ENCODE measurements at regions not wholly inside any gene's neighbourhood (a gene's known extent, or its start where the extent isn't known, plus 50 kb on each side); places are given as distances from the start of the nearest gene placed in this dataset.

- Mint-ChIP-seq H3K36me3 (no peaks in the 10 kb centered on the region), H3K4me3 (no peak overlapping the region), H3K27ac (no peak overlapping the region), H3K9me3 (peaks cover 12% of the 10 kb centered on the region), H3K27me3 (ENCODE audit: low read depth) (peaks cover 16% of the 10 kb centered on the region), H3K4me1 (no peaks in the 10 kb centered on the region)
- no peak for TF ChIP-seq CTCF (IDR thresholded peaks at IDR 0.05; ENCODE audit: unreplicated experiment)
- no peak for DNase-seq (ENCODE audit: low spot score in 2 of 2, unreplicated experiment in 2 of 2)
These were observed 230.8 kb upstream of the CST7 start for GRCh38 chr20:24718277-24718676.

- no peaks in the 10 kb centered on the region for H3K4me1 Mint-ChIP-seq
- peaks cover 17% of the 10 kb centered on the region for H3K27me3 Mint-ChIP-seq (ENCODE audit: low read depth)
- DNase-seq (ENCODE audit: low spot score in 2 of 2, unreplicated experiment in 2 of 2) = no peak
- H3K36me3 Mint-ChIP-seq = no peaks in the 10 kb centered on the region
- TF ChIP-seq CTCF (IDR thresholded peaks at IDR 0.05; ENCODE audit: unreplicated experiment) = no peak
- no peak overlapping the region for H3K4me3 Mint-ChIP-seq
- H3K27ac Mint-ChIP-seq = no peak overlapping the region
- H3K9me3 Mint-ChIP-seq = peaks cover 8% of the 10 kb centered on the region
These were observed 230.4 kb upstream of the CST7 start for GRCh38 chr20:24718696-24719095.

- H3K9me3 Mint-ChIP-seq = no peaks in the 10 kb centered on the region
- peaks cover 19% of the 10 kb centered on the region for H3K27me3 Mint-ChIP-seq (ENCODE audit: low read depth)
- TF ChIP-seq CTCF (IDR thresholded peaks at IDR 0.05; ENCODE audit: unreplicated experiment) = no peak
- DNase-seq (ENCODE audit: low spot score in 2 of 2, unreplicated experiment in 2 of 2) = no peak
- no peak overlapping the region for H3K4me3 Mint-ChIP-seq
- no peaks in the 10 kb centered on the region for H3K36me3 Mint-ChIP-seq
- H3K4me1 Mint-ChIP-seq = no peaks in the 10 kb centered on the region
- no peak overlapping the region for H3K27ac Mint-ChIP-seq
These were observed 228.1 kb upstream of the CST7 start for GRCh38 chr20:24720957-24721356.

- H3K27ac Mint-ChIP-seq = no peak overlapping the region
- no peak overlapping the region for H3K4me3 Mint-ChIP-seq
- TF ChIP-seq CTCF (IDR thresholded peaks at IDR 0.05; ENCODE audit: unreplicated experiment) = no peak
- peaks cover 18% of the 10 kb centered on the region for H3K27me3 Mint-ChIP-seq (ENCODE audit: low read depth)
- H3K4me1 Mint-ChIP-seq = no peaks in the 10 kb centered on the region
- no peaks in the 10 kb centered on the region for H3K9me3 Mint-ChIP-seq
- DNase-seq (ENCODE audit: low spot score in 2 of 2, unreplicated experiment in 2 of 2) = peak in 1 of 2 experiments; percentile 21
- no peaks in the 10 kb centered on the region for H3K36me3 Mint-ChIP-seq
These were observed 227.0 kb upstream of the CST7 start for GRCh38 chr20:24721891-24722568.

GRCh38 chr20:24722586-24722985 is 226.5 kb upstream of the CST7 start:
- TF ChIP-seq CTCF (IDR thresholded peaks at IDR 0.05; ENCODE audit: unreplicated experiment) = no peak
- Mint-ChIP-seq H3K4me1 (no peaks in the 10 kb centered on the region), H3K27me3 (ENCODE audit: low read depth) (peaks cover 12% of the 10 kb centered on the region), H3K27ac (no peak overlapping the region), H3K36me3 (no peaks in the 10 kb centered on the region), H3K4me3 (no peak overlapping the region), H3K9me3 (no peaks in the 10 kb centered on the region)
- DNase-seq (ENCODE audit: low spot score in 2 of 2, unreplicated experiment in 2 of 2) = no peak

- Mint-ChIP-seq H3K4me3 (no peak overlapping the region), H3K4me1 (no peaks in the 10 kb centered on the region), H3K36me3 (no peaks in the 10 kb centered on the region), H3K9me3 (no peaks in the 10 kb centered on the region), H3K27me3 (ENCODE audit: low read depth) (peaks cover 8% of the 10 kb centered on the region), H3K27ac (no peak overlapping the region)
- no peak for DNase-seq (ENCODE audit: low spot score in 2 of 2, unreplicated experiment in 2 of 2)
- TF ChIP-seq CTCF (IDR thresholded peaks at IDR 0.05; ENCODE audit: unreplicated experiment) = no peak
These were observed 225.9 kb upstream of the CST7 start for GRCh38 chr20:24723186-24723585.

Measured in mesothelial cell of epicardium (in vitro differentiated cells).